ENCODE measurements at regions not wholly inside any gene's neighbourhood (a gene's known extent, or its start where the extent isn't known, plus 50 kb on each side); places are given as distances from the start of the nearest gene placed in this dataset.

GRCh38 chr9:89805571-89806292 lies 200.9 kb downstream of the GADD45G start:
- TF ChIP-seq CTCF (IDR thresholded peaks at IDR 0.05; ENCODE audit: control extremely low read depth in 1 of 3, insufficient read depth in 1 of 3, low read depth in 1 of 3, low read length in 3 of 3) (no peak), CREB1 (IDR thresholded peaks at IDR 0.05) (no peak), EZH2 (IDR thresholded peaks at IDR 0.05; ENCODE audit: low read depth, low read length, severe bottlenecking) (no peak), MAX (IDR thresholded peaks at IDR 0.05) (no peak), POLR2A (IDR thresholded peaks at IDR 0.05; ENCODE audit: control extremely low read depth in 1 of 2, low read depth in 2 of 2, low read length in 2 of 2) (no peak)

Data from H1 (cell line).